ENCODE measurements at regions not wholly inside any gene's neighbourhood (a gene's known extent, or its start where the extent isn't known, plus 50 kb on each side); places are given as distances from the start of the nearest gene placed in this dataset.
"Not testable (repeated sequence)": the region's sequence is repeated elsewhere in the genome, so short reads cannot be mapped to it uniquely, and the experiment has no call there.

DNA sequence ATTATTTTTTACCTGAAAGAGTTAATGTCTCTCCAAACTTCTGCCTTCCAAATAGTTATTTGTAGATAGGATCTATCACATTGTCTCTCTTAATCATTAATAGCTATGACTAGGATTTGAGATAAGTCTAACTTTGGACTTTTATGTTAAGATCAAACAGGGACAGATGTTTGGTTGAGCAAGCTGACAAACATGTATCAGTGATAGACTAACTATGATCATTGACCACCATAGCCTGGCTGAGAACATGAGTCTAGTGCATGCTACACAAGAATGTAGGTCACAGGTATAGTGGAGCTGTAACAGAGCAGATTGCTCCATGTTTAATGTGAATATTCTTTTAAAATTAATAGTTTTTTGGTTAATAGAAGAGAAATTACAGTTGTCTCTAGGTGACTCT, 52.0 kb downstream of the SYT15B start:
- H3K4me1 ChIP-seq (ENCODE audit: control insufficient read depth in 5 of 5, insufficient read depth in 5 of 5, low read length in 5 of 5); H3K27ac ChIP-seq (ENCODE audit: low read depth, low read length); H3K27me3 ChIP-seq (ENCODE audit: control insufficient read depth in 5 of 5, insufficient read depth in 4 of 5, low read length in 5 of 5); H3K4me3 ChIP-seq (ENCODE audit: low read depth in 1 of 5, low read length in 5 of 5); H3K9me3 ChIP-seq (ENCODE audit: control insufficient read depth in 5 of 5, low read length in 5 of 5); H3K9ac ChIP-seq (ENCODE audit: low read length in 5 of 5); H3K36me3 ChIP-seq (ENCODE audit: control insufficient read depth in 5 of 5, insufficient read depth in 5 of 5, low read length in 5 of 5): not testable (repeated sequence)

DNA sequence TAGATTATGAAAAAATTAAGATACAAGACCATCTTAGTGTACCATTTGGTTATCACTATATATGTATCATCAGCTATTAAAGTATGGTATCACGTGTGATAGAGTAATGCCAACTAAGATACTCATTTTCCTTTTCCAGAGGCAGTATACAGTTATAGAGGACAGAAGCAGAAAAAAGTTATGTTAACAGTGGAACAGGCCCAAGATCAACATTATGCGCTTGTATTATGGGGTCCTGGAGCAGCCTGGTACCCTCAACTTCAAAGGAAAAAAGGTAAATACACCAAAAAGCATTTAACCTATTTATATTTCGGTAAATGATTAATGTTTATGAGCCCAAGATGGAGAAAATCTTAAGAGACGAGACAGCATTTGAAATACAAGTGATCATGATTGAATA, 52.9 kb downstream of the SYT15B start:
- H3K36me3 ChIP-seq (ENCODE audit: control insufficient read depth in 5 of 5, insufficient read depth in 5 of 5, low read length in 5 of 5); H3K27me3 ChIP-seq (ENCODE audit: control insufficient read depth in 5 of 5, insufficient read depth in 4 of 5, low read length in 5 of 5); H3K27ac ChIP-seq (ENCODE audit: low read depth, low read length); H3K9ac ChIP-seq (ENCODE audit: low read length in 5 of 5); H3K4me1 ChIP-seq (ENCODE audit: control insufficient read depth in 5 of 5, insufficient read depth in 5 of 5, low read length in 5 of 5); H3K4me3 ChIP-seq (ENCODE audit: low read depth in 1 of 5, low read length in 5 of 5); H3K9me3 ChIP-seq (ENCODE audit: control insufficient read depth in 5 of 5, low read length in 5 of 5): not testable (repeated sequence)

DNA sequence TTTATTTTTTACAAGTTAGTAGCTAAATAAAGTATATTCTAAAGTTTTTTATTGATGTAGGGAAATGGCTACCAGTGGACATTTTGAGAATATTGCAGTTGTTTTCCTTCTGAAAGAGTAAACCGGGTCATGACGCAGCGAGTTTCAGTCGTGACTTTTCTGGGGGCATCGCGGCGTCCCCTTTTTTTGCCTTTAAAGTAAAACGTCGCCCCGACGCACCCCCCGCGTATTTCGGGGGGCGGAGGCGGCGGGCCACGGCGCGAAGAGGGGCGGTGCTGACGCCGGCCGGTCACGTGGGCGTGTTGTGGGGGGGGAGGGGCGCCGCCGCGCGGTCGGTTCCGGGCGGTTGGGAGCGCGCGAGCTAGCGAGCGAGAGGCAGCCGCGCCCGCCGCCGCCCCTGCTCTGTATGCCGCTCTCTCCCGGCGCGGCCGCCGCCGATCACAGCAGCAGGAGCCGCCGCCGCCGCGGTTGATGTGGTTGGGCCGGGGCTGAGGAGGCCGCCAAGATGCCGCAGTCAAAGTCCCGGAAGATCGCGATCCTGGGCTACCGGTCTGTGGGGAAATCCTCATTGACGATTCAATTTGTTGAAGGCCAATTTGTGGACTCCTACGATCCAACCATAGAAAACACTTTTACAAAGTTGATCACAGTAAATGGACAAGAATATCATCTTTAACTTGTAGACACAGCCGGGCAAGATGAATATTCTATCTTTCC, 57.5 kb downstream of the SYT15B start:
- not testable (repeated sequence) for H3K9me3 ChIP-seq (ENCODE audit: control insufficient read depth in 5 of 5, low read length in 5 of 5); H3K27ac ChIP-seq (ENCODE audit: low read depth, low read length); H3K9ac ChIP-seq (ENCODE audit: low read length in 5 of 5); H3K36me3 ChIP-seq (ENCODE audit: control insufficient read depth in 5 of 5, insufficient read depth in 5 of 5, low read length in 5 of 5); H3K27me3 ChIP-seq (ENCODE audit: control insufficient read depth in 5 of 5, insufficient read depth in 4 of 5, low read length in 5 of 5); H3K4me1 ChIP-seq (ENCODE audit: control insufficient read depth in 5 of 5, insufficient read depth in 5 of 5, low read length in 5 of 5)
- peak overlapping the region in 3 of 5 donors; percentile 27 to 42 (median 34) for H3K4me3 ChIP-seq (ENCODE audit: low read depth in 1 of 5, low read length in 5 of 5)

DNA sequence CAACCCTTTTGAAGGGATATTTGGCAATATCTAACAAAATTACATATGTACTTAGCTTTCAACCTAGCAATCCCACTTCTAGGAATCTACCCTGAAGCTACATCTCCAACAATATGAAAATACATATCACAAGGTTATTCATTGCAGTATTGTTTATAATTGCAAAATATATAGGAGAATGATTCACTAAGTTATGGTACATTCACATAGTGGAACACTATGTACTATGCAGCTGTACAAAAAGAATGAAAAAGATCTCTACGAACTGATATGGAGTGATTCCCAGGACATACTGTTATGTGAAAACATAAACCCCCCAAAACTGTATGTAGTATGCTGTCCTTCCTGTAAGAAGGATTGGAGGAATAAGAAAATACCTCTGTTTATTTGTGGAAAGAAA, 62.1 kb downstream of the SYT15B start:
- H3K9ac ChIP-seq (ENCODE audit: low read length in 5 of 5); H3K27me3 ChIP-seq (ENCODE audit: control insufficient read depth in 5 of 5, insufficient read depth in 4 of 5, low read length in 5 of 5); H3K4me3 ChIP-seq (ENCODE audit: low read depth in 1 of 5, low read length in 5 of 5); H3K36me3 ChIP-seq (ENCODE audit: control insufficient read depth in 5 of 5, insufficient read depth in 5 of 5, low read length in 5 of 5); H3K9me3 ChIP-seq (ENCODE audit: control insufficient read depth in 5 of 5, low read length in 5 of 5); H3K27ac ChIP-seq (ENCODE audit: low read depth, low read length); H3K4me1 ChIP-seq (ENCODE audit: control insufficient read depth in 5 of 5, insufficient read depth in 5 of 5, low read length in 5 of 5): not testable (repeated sequence)

DNA sequence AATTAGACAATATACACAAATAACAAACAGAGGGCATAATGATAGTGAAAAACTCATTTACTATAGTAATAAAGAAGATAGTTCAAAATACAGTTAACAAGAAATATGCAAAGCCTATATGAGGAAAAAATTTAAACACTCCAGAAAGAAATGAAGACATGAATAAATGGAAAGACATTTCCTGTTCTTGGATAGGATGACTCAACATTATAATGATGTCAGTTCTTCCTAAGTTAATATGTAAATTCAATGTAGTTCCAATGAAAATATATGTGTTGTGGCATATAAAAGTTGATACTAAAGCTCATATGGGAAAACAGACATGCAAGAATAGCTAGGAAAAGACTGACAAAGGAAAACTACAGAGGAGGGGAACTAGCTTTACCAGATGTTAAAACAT, 63.5 kb downstream of the SYT15B start:
- H3K9ac ChIP-seq (ENCODE audit: low read length in 5 of 5); H3K27ac ChIP-seq (ENCODE audit: low read depth, low read length); H3K36me3 ChIP-seq (ENCODE audit: control insufficient read depth in 5 of 5, insufficient read depth in 5 of 5, low read length in 5 of 5); H3K9me3 ChIP-seq (ENCODE audit: control insufficient read depth in 5 of 5, low read length in 5 of 5); H3K4me1 ChIP-seq (ENCODE audit: control insufficient read depth in 5 of 5, insufficient read depth in 5 of 5, low read length in 5 of 5); H3K4me3 ChIP-seq (ENCODE audit: low read depth in 1 of 5, low read length in 5 of 5); H3K27me3 ChIP-seq (ENCODE audit: control insufficient read depth in 5 of 5, insufficient read depth in 4 of 5, low read length in 5 of 5): not testable (repeated sequence)

DNA sequence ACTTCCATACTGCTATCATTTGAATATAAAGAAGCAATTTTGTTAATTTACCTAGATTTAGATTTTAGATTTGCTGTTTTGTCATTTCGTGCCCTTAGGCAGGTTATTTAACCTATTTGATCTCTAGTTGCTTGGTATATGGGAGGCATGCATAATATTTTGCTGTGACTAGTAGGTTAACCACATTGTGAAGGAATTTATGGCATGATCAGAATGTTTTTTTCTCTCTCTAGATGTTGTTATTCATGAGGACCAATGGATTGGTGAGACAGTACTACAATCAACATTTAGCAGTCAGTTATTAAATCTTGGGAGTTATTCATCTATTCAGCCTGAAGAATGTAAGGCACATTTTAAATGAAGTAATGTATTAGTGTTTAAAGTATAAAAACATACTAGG, 67.2 kb downstream of the SYT15B start:
- H3K4me3 ChIP-seq (ENCODE audit: low read depth in 1 of 5, low read length in 5 of 5); H3K9me3 ChIP-seq (ENCODE audit: control insufficient read depth in 5 of 5, low read length in 5 of 5); H3K27me3 ChIP-seq (ENCODE audit: control insufficient read depth in 5 of 5, insufficient read depth in 4 of 5, low read length in 5 of 5); H3K36me3 ChIP-seq (ENCODE audit: control insufficient read depth in 5 of 5, insufficient read depth in 5 of 5, low read length in 5 of 5); H3K27ac ChIP-seq (ENCODE audit: low read depth, low read length); H3K4me1 ChIP-seq (ENCODE audit: control insufficient read depth in 5 of 5, insufficient read depth in 5 of 5, low read length in 5 of 5); H3K9ac ChIP-seq (ENCODE audit: low read length in 5 of 5): not testable (repeated sequence)

DNA sequence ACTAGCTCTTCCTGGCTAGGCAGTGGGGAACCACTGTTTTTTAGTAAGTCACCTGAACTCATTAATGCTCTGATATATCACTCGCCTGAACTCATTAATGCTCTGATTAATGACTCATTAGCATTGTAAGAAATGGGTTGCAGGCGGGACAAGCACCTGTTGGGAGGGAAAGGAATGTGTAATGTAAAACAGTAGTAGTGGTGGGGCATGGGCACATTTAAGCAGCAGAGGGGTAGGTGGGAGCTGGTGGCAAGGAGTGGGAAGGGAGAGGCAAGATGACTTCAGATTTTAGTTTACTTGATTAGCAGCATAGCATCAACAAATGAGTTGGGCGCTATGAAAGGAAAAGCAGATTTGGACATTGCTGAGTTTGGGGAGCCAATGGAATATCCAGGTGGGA, 68.2 kb downstream of the SYT15B start:
- not testable (repeated sequence) for H3K4me1 ChIP-seq (ENCODE audit: control insufficient read depth in 5 of 5, insufficient read depth in 5 of 5, low read length in 5 of 5); H3K27me3 ChIP-seq (ENCODE audit: control insufficient read depth in 5 of 5, insufficient read depth in 4 of 5, low read length in 5 of 5); H3K27ac ChIP-seq (ENCODE audit: low read depth, low read length); H3K36me3 ChIP-seq (ENCODE audit: control insufficient read depth in 5 of 5, insufficient read depth in 5 of 5, low read length in 5 of 5); H3K9me3 ChIP-seq (ENCODE audit: control insufficient read depth in 5 of 5, low read length in 5 of 5); H3K9ac ChIP-seq (ENCODE audit: low read length in 5 of 5); H3K4me3 ChIP-seq (ENCODE audit: low read depth in 1 of 5, low read length in 5 of 5)

DNA sequence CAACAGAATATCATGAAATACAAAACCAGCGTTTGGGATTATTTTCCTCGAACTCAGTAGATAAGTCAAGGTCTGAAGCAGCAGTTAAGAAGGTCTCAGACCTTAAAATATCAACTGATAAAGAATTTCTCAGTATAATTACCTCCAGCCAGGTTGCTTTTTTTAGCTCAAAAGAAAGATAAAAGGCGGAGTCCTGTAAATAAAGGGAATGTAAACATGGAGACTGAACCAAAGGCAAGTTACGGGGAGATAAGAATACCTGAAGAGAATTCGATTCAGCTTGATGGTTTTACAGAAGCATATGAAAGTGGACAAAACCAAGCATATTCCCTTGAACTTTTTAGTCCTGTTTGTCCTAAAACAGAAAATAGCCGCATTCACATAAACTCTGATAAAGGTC, 73.1 kb downstream of the SYT15B start:
- H3K36me3 ChIP-seq (ENCODE audit: control insufficient read depth in 5 of 5, insufficient read depth in 5 of 5, low read length in 5 of 5); H3K9me3 ChIP-seq (ENCODE audit: control insufficient read depth in 5 of 5, low read length in 5 of 5); H3K9ac ChIP-seq (ENCODE audit: low read length in 5 of 5); H3K4me1 ChIP-seq (ENCODE audit: control insufficient read depth in 5 of 5, insufficient read depth in 5 of 5, low read length in 5 of 5); H3K27ac ChIP-seq (ENCODE audit: low read depth, low read length); H3K4me3 ChIP-seq (ENCODE audit: low read depth in 1 of 5, low read length in 5 of 5); H3K27me3 ChIP-seq (ENCODE audit: control insufficient read depth in 5 of 5, insufficient read depth in 4 of 5, low read length in 5 of 5): not testable (repeated sequence)

DNA sequence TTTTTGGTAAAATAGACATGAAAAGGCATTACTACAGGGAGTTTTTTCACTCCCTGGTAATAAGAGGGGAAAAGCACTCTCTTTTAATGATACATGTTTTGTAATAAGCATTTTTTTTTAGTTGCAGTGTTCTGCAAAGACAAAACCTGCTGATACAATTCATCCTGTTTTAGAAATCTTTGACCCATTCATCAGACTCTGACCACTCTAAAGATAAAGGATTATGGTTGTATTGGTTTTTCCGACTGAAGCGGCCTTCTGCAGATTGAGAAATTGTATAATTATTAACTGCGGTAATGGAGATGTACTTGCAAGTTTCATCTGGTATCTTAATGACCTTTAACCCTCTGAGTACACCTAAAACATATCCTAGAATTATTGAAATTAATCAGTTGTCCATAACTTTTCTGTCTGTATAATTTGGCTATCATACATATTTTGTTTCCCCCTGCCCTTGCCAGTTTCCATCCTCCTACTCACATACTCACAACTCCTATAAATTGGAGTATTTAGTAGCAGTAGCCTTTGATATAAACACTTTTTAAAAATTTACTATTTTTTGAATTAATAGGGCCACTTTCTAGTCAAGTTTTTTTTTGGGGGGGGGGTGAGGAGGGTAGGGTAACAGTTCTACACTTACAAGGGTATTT, 79.4 kb downstream of the SYT15B start:
- H3K9ac ChIP-seq (ENCODE audit: low read length in 5 of 5); H3K9me3 ChIP-seq (ENCODE audit: control insufficient read depth in 5 of 5, low read length in 5 of 5); H3K27me3 ChIP-seq (ENCODE audit: control insufficient read depth in 5 of 5, insufficient read depth in 4 of 5, low read length in 5 of 5); H3K4me1 ChIP-seq (ENCODE audit: control insufficient read depth in 5 of 5, insufficient read depth in 5 of 5, low read length in 5 of 5); H3K27ac ChIP-seq (ENCODE audit: low read depth, low read length); H3K4me3 ChIP-seq (ENCODE audit: low read depth in 1 of 5, low read length in 5 of 5); H3K36me3 ChIP-seq (ENCODE audit: control insufficient read depth in 5 of 5, insufficient read depth in 5 of 5, low read length in 5 of 5): not testable (repeated sequence)

DNA sequence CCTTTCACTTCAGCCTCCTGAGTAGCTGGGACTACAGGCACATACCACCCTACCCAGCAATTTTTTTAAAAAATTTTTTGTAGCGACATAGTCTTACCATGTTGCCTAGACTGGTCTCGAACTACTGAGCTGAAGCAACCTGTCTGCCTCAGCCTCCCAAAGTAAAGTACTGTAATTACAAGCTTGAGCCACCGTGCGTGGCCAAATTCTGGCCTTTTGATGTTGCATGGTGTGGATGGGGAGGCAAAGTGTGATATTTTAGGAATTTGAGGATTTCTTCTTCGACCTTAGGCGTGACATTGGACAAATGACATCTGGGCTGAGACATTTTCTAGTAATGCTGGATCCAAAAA, 81.8 kb downstream of the SYT15B start:
- H3K4me3 ChIP-seq (ENCODE audit: low read depth in 1 of 5, low read length in 5 of 5); H3K27ac ChIP-seq (ENCODE audit: low read depth, low read length): not testable (repeated sequence)

More for the DNA sequence above, 81.8 kb downstream of the SYT15B start:
- H3K27me3 ChIP-seq (ENCODE audit: control insufficient read depth in 5 of 5, insufficient read depth in 4 of 5, low read length in 5 of 5); H3K4me1 ChIP-seq (ENCODE audit: control insufficient read depth in 5 of 5, insufficient read depth in 5 of 5, low read length in 5 of 5); H3K9ac ChIP-seq (ENCODE audit: low read length in 5 of 5); H3K36me3 ChIP-seq (ENCODE audit: control insufficient read depth in 5 of 5, insufficient read depth in 5 of 5, low read length in 5 of 5); H3K9me3 ChIP-seq (ENCODE audit: control insufficient read depth in 5 of 5, low read length in 5 of 5): not testable (repeated sequence)

Measured in subcutaneous abdominal adipose tissue (tissue), 5 donors.